GM21515 (cell line): ENCODE measurements at regions not wholly inside any gene's neighbourhood (a gene's known extent, or its start where the extent isn't known, plus 50 kb on each side); places are given as distances from the start of the nearest gene placed in this dataset.
"Not testable (repeated sequence)": the region's sequence is repeated elsewhere in the genome, so short reads cannot be mapped to it uniquely, and the experiment has no call there.

ENCODE experiments used
- ATAC-seq: cut with Tn5 transposase; IDR thresholded peaks from one replicate; pipeline ENCODE4 v1.9.1; 2021; ENCODE audit not compliant: unreplicated experiment

- no peak for ATAC-seq
Observed at GRCh38 chr10:45180946-45181875, 134.2 kb downstream of the OR13A1 start.

- no peak for ATAC-seq
Observed at GRCh38 chr10:45183174-45183573, 132.2 kb downstream of the OR13A1 start.

- ATAC-seq, result no peak
Observed at GRCh38 chr10:45197816-45198485, 117.5 kb downstream of the OR13A1 start.

GRCh38 chr10:45198486-45199204, 116.8 kb downstream of the OR13A1 start:
- ATAC-seq, result no peak

- no peak for ATAC-seq
Observed at GRCh38 chr10:45199205-45199740, 116.1 kb downstream of the OR13A1 start.

GRCh38 chr10:45201271-45201670, 114.1 kb downstream of the OR13A1 start:
- ATAC-seq, result no peak

GRCh38 chr10:45202242-45202641, 113.2 kb downstream of the OR13A1 start:
- ATAC-seq, result no peak

GRCh38 chr10:45204954-45205775, 110.2 kb downstream of the OR13A1 start:
- ATAC-seq, result no peak

GRCh38 chr10:45209888-45210287, 105.5 kb downstream of the OR13A1 start:
- ATAC-seq, result no peak

GRCh38 chr10:45211576-45211975, 103.8 kb downstream of the OR13A1 start:
- ATAC-seq, result no peak

- ATAC-seq, result no peak
Observed at GRCh38 chr10:45219416-45219815, 96.0 kb downstream of the OR13A1 start.

- no peak for ATAC-seq
Observed at GRCh38 chr10:45220931-45221330, 94.5 kb downstream of the OR13A1 start.

- ATAC-seq, result no peak
Observed at GRCh38 chr10:45224219-45224841, 91.1 kb downstream of the OR13A1 start.

- no peak for ATAC-seq
Observed at GRCh38 chr10:45227042-45227441, 88.4 kb downstream of the OR13A1 start.

- no peak for ATAC-seq
Observed at GRCh38 chr10:45227456-45227855, 88.0 kb downstream of the OR13A1 start.

GRCh38 chr10:45229823-45230222, 85.6 kb downstream of the OR13A1 start:
- no peak for ATAC-seq

GRCh38 chr10:45235260-45235769, 80.1 kb downstream of the OR13A1 start:
- not testable (repeated sequence) for ATAC-seq

GRCh38 chr10:45235798-45236220, 79.6 kb downstream of the OR13A1 start:
- no peak for ATAC-seq

- ATAC-seq, result no peak
Observed at GRCh38 chr10:45238896-45239295, 76.5 kb downstream of the OR13A1 start.

GRCh38 chr10:45239642-45240041, 75.8 kb downstream of the OR13A1 start:
- no peak for ATAC-seq
